T-cell (primary cell): ENCODE measurements at regions not wholly inside any gene's neighbourhood (a gene's known extent, or its start where the extent isn't known, plus 50 kb on each side); places are given as distances from the start of the nearest gene placed in this dataset.

Experiments used
- ATAC-seq, 4 experiments: fragments of 200-7000 bp in 3 of 4; fragments of 150-1000 bp in 1 of 4; cut with Tn5 transposase; replicated peaks in 1 of 4; 1 replicate in 3 of 4; 2 replicates in 1 of 4; pipeline ENCODE4 v1.10.0; 2021; ENCODE audit warnings: moderate library complexity in 3 of 4, mild to moderate bottlenecking in 2 of 4, moderate number of reproducible peaks in 1 of 4
- CTCF ChIA-PET, 2 donors: fragments of 300-600 bp; sonication (Branson Sonifier 250); formaldehyde crosslinking; loops; one replicate each; lab custom pipeline; 2022; ENCODE audit warnings: antibody characterized with exemption in 2 of 2; lab: Charles Lee
- POLR2A ChIA-PET, 2 donors: fragments of 300-600 bp; sonication (Branson Sonifier 250); formaldehyde crosslinking; loops; one replicate each; lab custom pipeline; 2022; ENCODE audit warnings: antibody characterized with exemption in 2 of 2; lab: Charles Lee
- DNase-seq, 35 experiments: peaks; one replicate each; pipeline versions ENCODE4 v3.0.0 to v3.0.0-alpha.2; 2013 to 2023
- H3K27ac ChIP-seq: one replicate; pipeline ENCODE4 v1.5.1; 2013; ENCODE audit warnings: low read length
- H3K27me3 ChIP-seq, 2 experiments: replicated peaks in 1 of 2; 1 replicate in 1 of 2; 2 replicates in 1 of 2; pipeline versions ENCODE4 v1.6.1 to v1.7.0; 2013; ENCODE audit warnings: low read length in 1 of 2, mixed read lengths in 1 of 2; ENCODE audit not compliant: control insufficient read depth in 2 of 2, insufficient read depth in 2 of 2; ENCODE audit errors: extremely low read depth in 1 of 2
- H3K36me3 ChIP-seq, 2 donors: 1 replicate in 1 of 2; 2 replicates in 1 of 2; pipeline versions ENCODE4 v1.6.1 to v1.7.0; 2013; ENCODE audit warnings: low read length in 1 of 2; ENCODE audit not compliant: control insufficient read depth in 2 of 2, insufficient read depth in 1 of 2; ENCODE audit errors: extremely low read depth in 1 of 2
- H3K4me1 ChIP-seq, 2 experiments: 1 replicate in 1 of 2; 2 replicates in 1 of 2; pipeline versions ENCODE4 v1.6.1 to v1.7.0; 2013; ENCODE audit warnings: low read length in 2 of 2, mixed read lengths in 1 of 2; ENCODE audit not compliant: insufficient read depth in 2 of 2, control insufficient read depth in 1 of 2; ENCODE audit errors: extremely low read depth in 1 of 2
- H3K4me3 ChIP-seq, 2 donors: 1 replicate in 1 of 2; 2 replicates in 1 of 2; pipeline versions ENCODE4 v1.5.1 to v1.7.0; 2013; ENCODE audit warnings: mild to moderate bottlenecking in 2 of 2, low read length in 1 of 2, moderate library complexity in 1 of 2; ENCODE audit not compliant: control insufficient read depth in 1 of 2; ENCODE audit errors: extremely low read depth in 1 of 2
- H3K9me3 ChIP-seq: 2 replicates; pipeline ENCODE4 v1.7.0; 2013
- H3K27ac Mint-ChIP-seq, 2 donors: one replicate each; pipeline ENCODE4 v1.8.0; 2020 to 2021; ENCODE audit warnings: mild to moderate bottlenecking in 2 of 2, mixed read lengths in 2 of 2
- H3K27me3 Mint-ChIP-seq, 2 donors: one replicate each; pipeline ENCODE4 v1.8.0; 2021 to 2022; ENCODE audit warnings: mixed read lengths in 2 of 2
- H3K36me3 Mint-ChIP-seq: one replicate; pipeline ENCODE4 v1.8.0; 2021; ENCODE audit warnings: mixed read lengths
- H3K4me1 Mint-ChIP-seq, 3 donors: one replicate each; pipeline ENCODE4 v1.8.0; 2020 to 2022; ENCODE audit warnings: mixed read lengths in 3 of 3, mild to moderate bottlenecking in 1 of 3
- H3K4me3 Mint-ChIP-seq, 3 donors: one replicate each; pipeline ENCODE4 v1.8.0; 2020 to 2022; ENCODE audit warnings: mild to moderate bottlenecking in 3 of 3, mixed read lengths in 3 of 3, moderate library complexity in 3 of 3
- H3K9me3 Mint-ChIP-seq, 3 donors: one replicate each; pipeline ENCODE4 v1.8.0; 2020 to 2022; ENCODE audit warnings: mixed read lengths in 3 of 3
- WGBS: methylation state at CpG from one replicate; pipeline ENCODE4 v1.1.5; 2013; ENCODE audit warnings: missing lambda C conversion rate; ENCODE audit not compliant: insufficient coverage; 5-methylcytosine and 5-hydroxymethylcytosine counted together

GRCh38 chr13:30561511-30561910 lies 56.2 kb upstream of the USPL1 start:
- POLR2A ChIA-PET: no interaction called here
- Histone ChIP-seq H3K4me1 (no peaks in the 10 kb centered on the region), H3K9me3 (no peaks in the 10 kb centered on the region), H3K27ac (no peak overlapping the region), H3K36me3 (no peaks in the 10 kb centered on the region), H3K27me3 (no peaks in the 10 kb centered on the region), H3K4me3 (no peak overlapping the region)
- 72% methylated on average over 4 of the region's 4 CpGs for WGBS
- Mint-ChIP-seq H3K4me1 (no peaks in the 10 kb centered on the region), H3K36me3 (no peaks in the 10 kb centered on the region), H3K27me3 (peaks cover 4 to 14% of the 10 kb centered on the region in 2 donors), H3K4me3 (no peak overlapping the region), H3K27ac (no peak overlapping the region), H3K9me3 (no peaks in the 10 kb centered on the region)
- DNase-seq: no peak
- ATAC-seq: no peak
- CTCF ChIA-PET: no interaction called here

DNA sequence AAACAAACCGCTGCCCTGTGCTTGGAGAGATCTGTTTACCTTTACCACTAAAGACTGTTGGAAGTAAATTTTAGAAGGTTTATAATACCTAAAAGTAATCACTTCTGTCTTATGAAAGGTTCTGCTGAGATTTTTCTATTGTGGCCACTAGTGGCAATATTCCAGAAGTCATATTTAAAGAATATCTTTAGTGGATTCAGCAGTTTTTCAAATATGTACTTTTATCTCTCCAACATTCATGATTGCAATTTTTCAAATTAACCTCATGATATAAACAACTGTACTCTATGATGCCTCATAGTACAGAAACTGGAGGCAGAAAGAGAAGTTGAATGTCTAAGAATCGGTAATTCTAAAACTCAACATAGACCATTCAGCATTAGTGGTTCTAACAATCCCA lies 53.2 kb upstream of the USPL1 start:
- no peaks in the 10 kb centered on the region for H3K36me3 ChIP-seq
- H3K9me3 Mint-ChIP-seq: no peaks in the 10 kb centered on the region
- H3K27ac ChIP-seq: no peak overlapping the region
- ChIA-PET POLR2A (interaction anchor here in 1 of 2 donors (0.6 kb wide), 1 partner anchor 112 kb away, joined by 3 read pairs; no protein-coding TSS in a partner anchor), CTCF (interaction anchor here in 1 of 2 donors (0.6 kb wide), 1 partner anchor 449 kb away, joined by 4 read pairs; no protein-coding TSS in a partner anchor)
- H3K4me1 ChIP-seq: no peaks in the 10 kb centered on the region
- no peaks in the 10 kb centered on the region for H3K36me3 Mint-ChIP-seq
- DNase-seq: no peak
- ATAC-seq: no peak
- no peak overlapping the region for H3K27ac Mint-ChIP-seq
- no peak overlapping the region for H3K4me3 ChIP-seq
- no peak overlapping the region for H3K4me3 Mint-ChIP-seq
- no peaks in the 10 kb centered on the region for H3K27me3 ChIP-seq
- H3K9me3 ChIP-seq: no peaks in the 10 kb centered on the region
- H3K4me1 Mint-ChIP-seq: no peaks in the 10 kb centered on the region
- peaks cover 4 to 14% of the 10 kb centered on the region in 2 donors for H3K27me3 Mint-ChIP-seq
- WGBS: no CpG with 5 or more reads among the region's 2 CpGs

DNA sequence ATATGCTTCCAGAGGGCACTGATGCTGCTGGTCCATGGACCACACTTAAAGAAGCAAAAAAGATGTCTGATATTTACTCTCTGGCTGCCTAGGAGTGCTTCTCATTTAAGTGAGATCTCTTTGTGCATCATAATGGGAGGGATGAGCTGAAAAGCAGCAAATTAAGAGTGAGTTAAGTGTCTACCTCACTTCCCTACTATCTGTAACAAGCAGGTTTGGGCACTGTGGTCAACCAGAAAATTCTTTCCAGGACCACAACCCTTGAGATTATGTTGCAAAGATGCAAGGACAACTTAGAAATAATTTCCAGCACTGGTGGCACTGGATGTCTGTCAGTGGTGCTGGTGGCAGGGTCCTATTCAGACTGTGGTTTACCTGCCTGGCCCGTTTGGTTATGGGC lies 52.1 kb upstream of the USPL1 start:
- Histone ChIP-seq H3K9me3 (no peaks in the 10 kb centered on the region), H3K4me3 (no peak overlapping the region), H3K27me3 (no peaks in the 10 kb centered on the region), H3K4me1 (peaks cover 0 to 2% of the 10 kb centered on the region in 2 experiments), H3K36me3 (no peaks in the 10 kb centered on the region), H3K27ac (no peak overlapping the region)
- Mint-ChIP-seq H3K27me3 (peaks cover 4 to 7% of the 10 kb centered on the region in 2 donors), H3K36me3 (no peaks in the 10 kb centered on the region), H3K9me3 (no peaks in the 10 kb centered on the region), H3K4me1 (peaks cover 0 to 6% (median 3%) of the 10 kb centered on the region in 3 donors), H3K4me3 (no peak overlapping the region), H3K27ac (no peak overlapping the region)
- WGBS: 90% methylated on average over 1 of the region's 1 CpG
- no peak for DNase-seq
- ChIA-PET CTCF (interaction anchor here in 1 of 2 donors (0.6 kb wide), 1 partner anchor 99 kb away, joined by 3 read pairs; no protein-coding TSS in a partner anchor), POLR2A (interaction anchor here in 1 of 2 donors (0.5 kb wide), 1 partner anchor 96 kb away, joined by 3 read pairs; no protein-coding TSS in a partner anchor)
- ATAC-seq: no peak

- Mint-ChIP-seq H3K27ac (no peak overlapping the region), H3K4me1 (peaks cover 3 to 12% (median 9%) of the 10 kb centered on the region in 3 donors), H3K4me3 (no peak overlapping the region), H3K27me3 (no peaks in the 10 kb centered on the region), H3K36me3 (no peaks in the 10 kb centered on the region), H3K9me3 (no peaks in the 10 kb centered on the region)
- no peak overlapping the region for H3K27ac ChIP-seq
- peaks cover 0 to 3% of the 10 kb centered on the region in 2 experiments for H3K4me1 ChIP-seq
- ChIA-PET POLR2A (no interaction called here), CTCF (interaction anchor here (0.7 to 1.0 kb wide), 3 partner anchors 56 to 434 kb away, joined by 3 read pairs; no protein-coding TSS in a partner anchor)
- H3K9me3 ChIP-seq: no peaks in the 10 kb centered on the region
- no peak for ATAC-seq
- no peaks in the 10 kb centered on the region for H3K36me3 ChIP-seq
- WGBS: no CpG with 5 or more reads among the region's 2 CpGs
- no peak for DNase-seq
- no peaks in the 10 kb centered on the region for H3K27me3 ChIP-seq
- H3K4me3 ChIP-seq: no peak overlapping the region
Observed at GRCh38 chr13:30567072-30567471, 50.6 kb upstream of the USPL1 start.
